Spinal cord (tissue), 9 donors: ENCODE measurements at regions not wholly inside any gene's neighbourhood (a gene's known extent, or its start where the extent isn't known, plus 50 kb on each side); places are given as distances from the start of the nearest gene placed in this dataset.

Experiments
- DNase-seq, 6 donors: peaks; one replicate each; pipeline versions ENCODE4 v3.0.0 to v3.0.0-alpha.2; 2013 to 2015; ENCODE audit warnings: low spot score in 6 of 6, low read depth in 4 of 6
- H3K27ac ChIP-seq: one replicate; pipeline ENCODE4 v1.5.1; 2013; ENCODE audit warnings: low read depth, low read length, control low read depth
- H3K27me3 ChIP-seq: one replicate; pipeline ENCODE4 v1.6.1; 2013; ENCODE audit warnings: low read length; ENCODE audit not compliant: control insufficient read depth, insufficient read depth
- H3K36me3 ChIP-seq: one replicate; pipeline ENCODE4 v1.6.1; 2013; ENCODE audit warnings: low read length; ENCODE audit not compliant: control insufficient read depth, insufficient read depth
- H3K4me1 ChIP-seq: one replicate; pipeline ENCODE4 v1.6.1; 2013; ENCODE audit warnings: low read length; ENCODE audit not compliant: control insufficient read depth, insufficient read depth
- H3K4me3 ChIP-seq: one replicate; pipeline ENCODE4 v1.5.1; 2013; ENCODE audit warnings: low read depth, low read length, control low read depth
- H3K9me3 ChIP-seq: one replicate; pipeline ENCODE4 v1.6.1; 2013; ENCODE audit warnings: low read length; ENCODE audit not compliant: control insufficient read depth, insufficient read depth
- whole genome bisulfite sequencing: methylation state at CpG from one replicate; pipeline ENCODE4 v1.1.5; 2013; ENCODE audit warnings: missing lambda C conversion rate; ENCODE audit not compliant: insufficient coverage; 5-methylcytosine and 5-hydroxymethylcytosine counted together
- donor health status: healthy.

GRCh38 chr5:168165221-168165914 lies 126.1 kb upstream of the WWC1 start:
- peaks cover 3% of the 10 kb centered on the region for H3K36me3 ChIP-seq
- 4% methylated on average over 4 of the region's 9 CpGs for WGBS
- DNase-seq, result peak in 3 of 6 donors; percentile 61 to 91 (median 89)
- H3K9me3 ChIP-seq, result no peaks in the 10 kb centered on the region
- no peak overlapping the region for H3K27ac ChIP-seq
- H3K4me3 ChIP-seq, result no peak overlapping the region
- peaks cover 41% of the 10 kb centered on the region for H3K4me1 ChIP-seq
- H3K27me3 ChIP-seq, result no peaks in the 10 kb centered on the region

DNA sequence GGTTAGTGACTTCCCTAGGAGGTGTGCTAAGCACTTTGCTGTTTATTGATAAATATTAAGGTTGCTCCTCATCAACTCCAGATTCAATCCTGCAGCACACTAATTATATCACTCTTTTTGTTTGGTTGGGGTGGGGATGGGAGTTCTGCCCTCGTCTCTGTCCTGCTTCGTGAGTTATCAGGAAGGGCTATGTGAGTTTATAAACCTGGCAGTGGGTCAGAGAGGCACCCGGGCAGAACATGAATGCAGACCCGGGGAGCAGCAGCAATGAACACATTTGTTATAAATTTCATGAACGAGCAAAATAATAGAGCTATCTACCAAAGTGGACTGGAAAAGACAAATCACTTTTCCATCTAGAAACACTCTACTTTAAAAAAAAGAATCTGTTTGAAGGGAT lies 125.5 kb upstream of the WWC1 start:
- Histone ChIP-seq H3K36me3 (peaks cover 3% of the 10 kb centered on the region), H3K9me3 (no peaks in the 10 kb centered on the region), H3K27me3 (no peaks in the 10 kb centered on the region), H3K27ac (no peak overlapping the region), H3K4me1 (peaks cover 47% of the 10 kb centered on the region), H3K4me3 (no peak overlapping the region)
- DNase-seq, result no peak
- no CpG with 5 or more reads among the region's 5 CpGs for WGBS

- Histone ChIP-seq H3K36me3 (peaks cover 2% of the 10 kb centered on the region), H3K9me3 (no peaks in the 10 kb centered on the region), H3K4me3 (no peak overlapping the region), H3K27ac (no peak overlapping the region), H3K27me3 (no peaks in the 10 kb centered on the region), H3K4me1 (peaks cover 52% of the 10 kb centered on the region)
- no peak for DNase-seq
- no CpG with 5 or more reads among the region's 7 CpGs for WGBS
Observed at GRCh38 chr5:168167338-168167737, 124.1 kb upstream of the WWC1 start.

DNA sequence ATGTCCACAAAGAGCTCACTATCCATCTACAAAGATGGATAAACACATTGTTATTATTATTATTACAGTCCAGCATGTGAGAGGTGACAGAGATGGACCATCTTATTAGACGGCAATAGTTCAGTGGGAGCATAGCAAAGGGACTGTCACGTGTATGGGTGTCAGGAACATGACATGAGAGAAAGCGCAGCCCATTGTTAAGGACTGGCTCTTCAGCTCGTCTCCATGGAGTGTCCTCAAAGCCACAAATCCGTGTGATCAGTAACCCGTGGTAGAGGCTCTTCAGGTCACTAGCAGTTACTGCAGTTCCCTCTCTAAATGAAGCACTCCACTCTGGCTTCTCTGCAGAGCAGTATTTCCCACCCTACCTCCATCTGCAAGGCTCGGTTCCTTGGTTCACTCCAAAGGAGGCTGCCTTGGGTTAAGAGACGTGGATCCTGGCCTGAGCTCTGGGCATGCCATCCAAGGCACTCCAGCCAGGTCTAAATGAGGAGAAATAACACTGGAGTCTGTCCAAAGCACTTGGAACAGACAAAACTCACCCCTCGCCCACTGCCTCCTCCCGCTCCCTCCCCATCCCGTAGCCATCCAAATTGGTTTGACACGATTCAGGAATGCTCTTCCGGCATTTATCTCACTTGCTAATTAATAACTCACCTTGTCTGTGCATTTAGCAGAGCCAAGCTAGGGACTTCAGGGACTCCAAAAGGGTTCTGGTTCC lies 122.3 kb upstream of the WWC1 start:
- Histone ChIP-seq H3K4me3 (no peak overlapping the region), H3K36me3 (no peaks in the 10 kb centered on the region), H3K27ac (no peak overlapping the region), H3K9me3 (no peaks in the 10 kb centered on the region), H3K27me3 (no peaks in the 10 kb centered on the region), H3K4me1 (peaks cover 47% of the 10 kb centered on the region)
- DNase-seq, result peak in 2 of 6 donors; percentile 25 to 76
- WGBS, result 52% methylated on average over 13 of the region's 13 CpGs

DNA sequence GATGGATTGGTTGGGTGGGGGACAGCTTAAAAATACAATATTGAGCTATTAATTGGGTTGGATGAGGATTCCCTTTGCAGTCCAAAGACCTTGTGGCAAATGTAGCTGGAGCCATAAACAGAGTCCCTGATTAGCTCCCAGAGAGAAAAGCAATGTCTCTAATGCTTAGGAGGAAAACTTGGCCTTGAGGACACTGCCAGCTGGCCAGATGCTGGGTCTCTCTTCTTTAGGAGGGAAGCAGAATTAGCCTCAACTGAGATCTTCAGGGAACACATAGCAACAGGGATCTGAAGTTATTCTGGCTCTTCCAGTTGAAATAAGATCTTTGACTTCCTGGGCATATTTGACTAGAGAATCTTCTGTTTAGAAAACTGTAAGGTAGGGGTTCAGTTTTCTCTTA lies 121.7 kb upstream of the WWC1 start:
- peak in 1 of 6 donors; percentile 35 for DNase-seq
- Histone ChIP-seq H3K4me3 (no peak overlapping the region), H3K4me1 (peaks cover 41% of the 10 kb centered on the region), H3K9me3 (no peaks in the 10 kb centered on the region), H3K36me3 (no peaks in the 10 kb centered on the region), H3K27ac (no peak overlapping the region), H3K27me3 (no peaks in the 10 kb centered on the region)

GRCh38 chr5:168171901-168172759 lies 119.3 kb upstream of the WWC1 start:
- no peak overlapping the region for H3K4me3 ChIP-seq
- H3K27ac ChIP-seq, result no peak overlapping the region
- H3K4me1 ChIP-seq, result peaks cover 35% of the 10 kb centered on the region
- no peaks in the 10 kb centered on the region for H3K27me3 ChIP-seq
- H3K36me3 ChIP-seq, result no peaks in the 10 kb centered on the region
- no peaks in the 10 kb centered on the region for H3K9me3 ChIP-seq
- 61% methylated on average over 7 of the region's 15 CpGs for WGBS
- DNase-seq, result no peak

GRCh38 chr5:168172760-168173223 lies 118.7 kb upstream of the WWC1 start:
- DNase-seq, result peak in 2 of 6 donors; percentile 56 to 73
- WGBS, result 45% methylated on average over 1 of the region's 2 CpGs
- H3K36me3 ChIP-seq, result no peaks in the 10 kb centered on the region
- no peaks in the 10 kb centered on the region for H3K27me3 ChIP-seq
- H3K4me1 ChIP-seq, result peaks cover 36% of the 10 kb centered on the region
- H3K4me3 ChIP-seq, result no peak overlapping the region
- no peaks in the 10 kb centered on the region for H3K9me3 ChIP-seq
- no peak overlapping the region for H3K27ac ChIP-seq

- peaks cover 42% of the 10 kb centered on the region for H3K4me1 ChIP-seq
- H3K27ac ChIP-seq, result no peak overlapping the region
- no peak overlapping the region for H3K4me3 ChIP-seq
- peak in 2 of 6 donors; percentile 48 to 54 for DNase-seq
- no peaks in the 10 kb centered on the region for H3K9me3 ChIP-seq
- no peaks in the 10 kb centered on the region for H3K27me3 ChIP-seq
- peaks cover 3% of the 10 kb centered on the region for H3K36me3 ChIP-seq
- WGBS, result 88% methylated on average over 9 of the region's 9 CpGs
Observed at GRCh38 chr5:168174376-168174775, 117.1 kb upstream of the WWC1 start.

DNA sequence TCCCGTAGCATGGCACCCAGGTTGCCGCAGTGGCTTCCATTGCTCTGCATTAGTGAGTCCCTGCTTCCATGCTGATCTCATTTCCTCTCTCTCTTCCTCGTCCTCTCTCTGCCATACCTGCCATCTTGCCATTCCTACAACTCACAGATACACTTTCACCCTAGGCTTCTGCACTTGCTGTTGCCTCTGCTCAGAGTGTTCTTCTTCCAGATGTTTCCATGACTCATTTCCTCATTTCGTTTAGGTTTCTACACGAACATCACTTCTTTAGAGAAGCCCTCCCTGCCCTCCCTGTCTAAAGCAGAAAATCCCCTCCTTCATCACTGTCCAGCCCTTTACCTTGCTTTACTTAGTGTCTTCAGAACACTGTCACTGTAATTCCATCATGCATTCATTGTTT lies 115.2 kb upstream of the WWC1 start:
- WGBS, result 86% methylated on average over 5 of the region's 5 CpGs
- Histone ChIP-seq H3K36me3 (peaks cover 3% of the 10 kb centered on the region), H3K4me3 (no peak overlapping the region), H3K27me3 (no peaks in the 10 kb centered on the region), H3K9me3 (no peaks in the 10 kb centered on the region), H3K4me1 (peaks cover 35% of the 10 kb centered on the region), H3K27ac (no peak overlapping the region)
- DNase-seq, result no peak
